ENCODE measurements at regions not wholly inside any gene's neighbourhood (a gene's known extent, or its start where the extent isn't known, plus 50 kb on each side); places are given as distances from the start of the nearest gene placed in this dataset.

- H3K9me3 ChIP-seq (ENCODE audit: control extremely low read depth in 1 of 3, control insufficient read depth in 2 of 3, insufficient read depth in 1 of 3, low read length in 2 of 3) = no peaks in the 10 kb centered on the region
- CTCF ChIA-PET = no interaction called here
- Mint-ChIP-seq H3K27me3 (no peaks in the 10 kb centered on the region), H3K4me1 (no peaks in the 10 kb centered on the region), H3K27ac (no peak overlapping the region), H3K9me3 (ENCODE audit: insufficient read depth) (no peaks in the 10 kb centered on the region), H3K4me3 (no peak overlapping the region)
- no peaks in the 10 kb centered on the region for H3K27me3 ChIP-seq (replicated peaks in 1 of 4; ENCODE audit: control extremely low read depth in 1 of 4, control insufficient read depth in 3 of 4, insufficient read depth in 4 of 4, low read length in 3 of 4)
- H3K4me1 ChIP-seq (ENCODE audit: control insufficient read depth in 2 of 2, insufficient read depth in 2 of 2, low read length in 2 of 2) = no peaks in the 10 kb centered on the region
- POLR2A ChIA-PET = no interaction called here
- H3K36me3 ChIP-seq (replicated peaks in 1 of 2; ENCODE audit: control extremely low read depth in 1 of 2, control insufficient read depth in 1 of 2, extremely low read depth in 1 of 2, insufficient read depth in 2 of 2, low read length in 1 of 2) = no peaks in the 10 kb centered on the region
- intact Hi-C loops (cut with micrococcal nuclease) = no loop called here
- TF ChIP-seq EZH2 (IDR thresholded peaks at IDR 0.05; ENCODE audit: borderline replicate concordance, insufficient read depth, low read depth, low read length, poor library complexity, severe bottlenecking) (no peak), CTCF (IDR thresholded peaks at IDR 0.05) (no peak)
- no peak overlapping the region for H3K4me3 ChIP-seq (ENCODE audit: control extremely low read depth in 1 of 5, extremely low read depth in 1 of 5, insufficient read depth in 1 of 5, low read depth in 2 of 5, low read length in 4 of 5)
- no peak overlapping the region for H2AFZ ChIP-seq (ENCODE audit: insufficient read depth, low read depth, low read length, poor library complexity, severe bottlenecking)
- H3K9ac ChIP-seq (ENCODE audit: low read length) = no peak overlapping the region
- no CpG with 5 or more reads among the region's 1 CpG for WGBS (ENCODE audit: insufficient coverage)
- no peak overlapping the region for H3K4me2 ChIP-seq (replicated peaks; ENCODE audit: low read depth, low read length, poor library complexity, severe bottlenecking)
- DNase-seq = no peak
- no peak overlapping the region for H3K27ac ChIP-seq (ENCODE audit: low read length in 2 of 2)
- ATAC-seq (ENCODE audit: low read depth) = no peak
- H4K20me1 ChIP-seq (ENCODE audit: control insufficient read depth, insufficient read depth, low read length, poor library complexity, severe bottlenecking) = no peaks in the 10 kb centered on the region
- H3K79me2 ChIP-seq (ENCODE audit: control insufficient read depth, insufficient read depth, low read length) = no peaks in the 10 kb centered on the region
Observed at GRCh38 chr4:126458993-126459392, 1144.2 kb downstream of the FAT4 start.

GRCh38 chr4:126465341-126465740, 1150.6 kb downstream of the FAT4 start:
- Histone ChIP-seq H3K4me3 (ENCODE audit: control extremely low read depth in 1 of 5, extremely low read depth in 1 of 5, insufficient read depth in 1 of 5, low read depth in 2 of 5, low read length in 4 of 5) (no peak overlapping the region), H4K20me1 (ENCODE audit: control insufficient read depth, insufficient read depth, low read length, poor library complexity, severe bottlenecking) (no peaks in the 10 kb centered on the region), H3K9ac (ENCODE audit: low read length) (no peak overlapping the region), H2AFZ (ENCODE audit: insufficient read depth, low read depth, low read length, poor library complexity, severe bottlenecking) (no peak overlapping the region), H3K4me2 (replicated peaks; ENCODE audit: low read depth, low read length, poor library complexity, severe bottlenecking) (no peak overlapping the region), H3K36me3 (replicated peaks in 1 of 2; ENCODE audit: control extremely low read depth in 1 of 2, control insufficient read depth in 1 of 2, extremely low read depth in 1 of 2, insufficient read depth in 2 of 2, low read length in 1 of 2) (no peaks in the 10 kb centered on the region), H3K27ac (ENCODE audit: low read length in 2 of 2) (no peak overlapping the region), H3K79me2 (ENCODE audit: control insufficient read depth, insufficient read depth, low read length) (no peaks in the 10 kb centered on the region), H3K9me3 (ENCODE audit: control extremely low read depth in 1 of 3, control insufficient read depth in 2 of 3, insufficient read depth in 1 of 3, low read length in 2 of 3) (no peaks in the 10 kb centered on the region), H3K27me3 (replicated peaks in 1 of 4; ENCODE audit: control extremely low read depth in 1 of 4, control insufficient read depth in 3 of 4, insufficient read depth in 4 of 4, low read length in 3 of 4) (no peaks in the 10 kb centered on the region), H3K4me1 (ENCODE audit: control insufficient read depth in 2 of 2, insufficient read depth in 2 of 2, low read length in 2 of 2) (no peaks in the 10 kb centered on the region)
- no peak overlapping the region for H3K4me3 Mint-ChIP-seq
- TF ChIP-seq EZH2 (IDR thresholded peaks at IDR 0.05; ENCODE audit: borderline replicate concordance, insufficient read depth, low read depth, low read length, poor library complexity, severe bottlenecking) (no peak), CTCF (IDR thresholded peaks at IDR 0.05) (no peak)
- H3K27ac Mint-ChIP-seq = no peak overlapping the region
- no peaks in the 10 kb centered on the region for H3K4me1 Mint-ChIP-seq
- H3K27me3 Mint-ChIP-seq = no peaks in the 10 kb centered on the region
- CTCF ChIA-PET = no interaction called here
- intact Hi-C loops (cut with micrococcal nuclease) = no loop called here
- ATAC-seq (ENCODE audit: low read depth) (no peak), DNase-seq (no peak)
- no CpG with 5 or more reads among the region's 1 CpG for WGBS (ENCODE audit: insufficient coverage)
- H3K9me3 Mint-ChIP-seq (ENCODE audit: insufficient read depth) = no peaks in the 10 kb centered on the region
- POLR2A ChIA-PET = no interaction called here

Measured in B cell (primary cell).